Progenitor cell of endocrine pancreas (in vitro differentiated cells): ENCODE measurements at regions not wholly inside any gene's neighbourhood (a gene's known extent, or its start where the extent isn't known, plus 50 kb on each side); places are given as distances from the start of the nearest gene placed in this dataset.

ENCODE experiments used
- DNase-seq: peaks from one replicate; pipeline ENCODE4 v3.0.0; 2021; ENCODE audit warnings: low spot score; ENCODE audit not compliant: unreplicated experiment
- H3K27ac Mint-ChIP-seq: 2 replicates; pipeline ENCODE4 v1.8.0; 2021; ENCODE audit warnings: mild to moderate bottlenecking, moderate library complexity, mixed read lengths
- H3K27me3 Mint-ChIP-seq: 2 replicates; pipeline ENCODE4 v1.8.0; 2021; ENCODE audit warnings: mixed read lengths
- H3K36me3 Mint-ChIP-seq: 2 replicates; pipeline ENCODE4 v1.8.0; 2022; ENCODE audit warnings: mixed read lengths; ENCODE audit not compliant: insufficient read depth
- H3K4me1 Mint-ChIP-seq: 2 replicates; pipeline ENCODE4 v1.8.0; 2021; ENCODE audit warnings: low read depth, mixed read lengths
- H3K4me3 Mint-ChIP-seq: 2 replicates; pipeline ENCODE4 v1.8.0; 2021; ENCODE audit warnings: low read depth, mild to moderate bottlenecking, moderate library complexity, mixed read lengths
- H3K9me3 Mint-ChIP-seq: 2 replicates; pipeline ENCODE4 v1.8.0; 2021; ENCODE audit warnings: low read depth, mixed read lengths
- TF ChIP-seq, protein P1 (sequence below): fragments of 200-600 bp; sonication (generic); IDR thresholded peaks from one replicate; pipeline ENCODE4 v1.5.0; 2021; ENCODE audit warnings: antibody characterized with exemption, mild to moderate bottlenecking; ENCODE audit not compliant: unreplicated experiment

GRCh38 chr3:107981471-107982111 lies 109.2 kb downstream of the CD47 start:
- Mint-ChIP-seq H3K27me3 (no peaks in the 10 kb centered on the region), H3K4me1 (peaks cover 7% of the 10 kb centered on the region), H3K36me3 (no peaks in the 10 kb centered on the region), H3K4me3 (no peak overlapping the region), H3K27ac (no peak overlapping the region), H3K9me3 (no peaks in the 10 kb centered on the region)
- DNase-seq: no peak
- TF ChIP-seq, protein P1, sequence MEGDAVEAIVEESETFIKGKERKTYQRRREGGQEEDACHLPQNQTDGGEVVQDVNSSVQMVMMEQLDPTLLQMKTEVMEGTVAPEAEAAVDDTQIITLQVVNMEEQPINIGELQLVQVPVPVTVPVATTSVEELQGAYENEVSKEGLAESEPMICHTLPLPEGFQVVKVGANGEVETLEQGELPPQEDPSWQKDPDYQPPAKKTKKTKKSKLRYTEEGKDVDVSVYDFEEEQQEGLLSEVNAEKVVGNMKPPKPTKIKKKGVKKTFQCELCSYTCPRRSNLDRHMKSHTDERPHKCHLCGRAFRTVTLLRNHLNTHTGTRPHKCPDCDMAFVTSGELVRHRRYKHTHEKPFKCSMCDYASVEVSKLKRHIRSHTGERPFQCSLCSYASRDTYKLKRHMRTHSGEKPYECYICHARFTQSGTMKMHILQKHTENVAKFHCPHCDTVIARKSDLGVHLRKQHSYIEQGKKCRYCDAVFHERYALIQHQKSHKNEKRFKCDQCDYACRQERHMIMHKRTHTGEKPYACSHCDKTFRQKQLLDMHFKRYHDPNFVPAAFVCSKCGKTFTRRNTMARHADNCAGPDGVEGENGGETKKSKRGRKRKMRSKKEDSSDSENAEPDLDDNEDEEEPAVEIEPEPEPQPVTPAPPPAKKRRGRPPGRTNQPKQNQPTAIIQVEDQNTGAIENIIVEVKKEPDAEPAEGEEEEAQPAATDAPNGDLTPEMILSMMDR: no peak

DNA sequence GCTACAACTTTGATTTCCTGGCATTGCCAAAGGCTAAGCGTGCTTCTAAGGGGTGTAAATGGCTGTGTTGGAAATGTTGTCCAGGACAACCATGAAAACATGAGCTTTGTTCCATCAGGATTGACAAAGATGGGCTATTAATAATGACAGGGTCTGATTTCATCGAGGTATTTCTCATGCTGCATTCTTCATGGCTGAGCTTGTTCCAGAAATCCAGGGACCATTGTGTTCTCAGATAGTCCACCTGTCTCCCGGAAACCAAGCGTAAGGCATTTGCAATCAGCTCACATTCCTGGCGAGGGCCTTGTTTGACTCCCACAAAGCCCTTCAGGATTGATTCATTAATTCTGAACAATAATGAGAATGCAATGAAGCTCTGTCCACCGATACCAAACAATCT lies 111.3 kb downstream of the CD47 start:
- no peak overlapping the region for H3K4me3 Mint-ChIP-seq

GRCh38 chr3:107978131-107979055 lies 112.4 kb downstream of the CD47 start:
- Mint-ChIP-seq H3K27me3 (peaks cover 5% of the 10 kb centered on the region), H3K4me1 (peaks cover 7% of the 10 kb centered on the region), H3K27ac (no peak overlapping the region), H3K9me3 (no peaks in the 10 kb centered on the region), H3K4me3 (no peak overlapping the region), H3K36me3 (no peaks in the 10 kb centered on the region)
- no peak for DNase-seq
- TF ChIP-seq, protein P1: no peak

More for the DNA sequence above, 111.3 kb downstream of the CD47 start:
- no peaks in the 10 kb centered on the region for H3K36me3 Mint-ChIP-seq
- H3K9me3 Mint-ChIP-seq: no peaks in the 10 kb centered on the region
- H3K4me1 Mint-ChIP-seq: peaks cover 7% of the 10 kb centered on the region
- H3K27me3 Mint-ChIP-seq: peaks cover 5% of the 10 kb centered on the region
- TF ChIP-seq, protein P1: no peak
- no peak for DNase-seq
- no peak overlapping the region for H3K27ac Mint-ChIP-seq

DNA sequence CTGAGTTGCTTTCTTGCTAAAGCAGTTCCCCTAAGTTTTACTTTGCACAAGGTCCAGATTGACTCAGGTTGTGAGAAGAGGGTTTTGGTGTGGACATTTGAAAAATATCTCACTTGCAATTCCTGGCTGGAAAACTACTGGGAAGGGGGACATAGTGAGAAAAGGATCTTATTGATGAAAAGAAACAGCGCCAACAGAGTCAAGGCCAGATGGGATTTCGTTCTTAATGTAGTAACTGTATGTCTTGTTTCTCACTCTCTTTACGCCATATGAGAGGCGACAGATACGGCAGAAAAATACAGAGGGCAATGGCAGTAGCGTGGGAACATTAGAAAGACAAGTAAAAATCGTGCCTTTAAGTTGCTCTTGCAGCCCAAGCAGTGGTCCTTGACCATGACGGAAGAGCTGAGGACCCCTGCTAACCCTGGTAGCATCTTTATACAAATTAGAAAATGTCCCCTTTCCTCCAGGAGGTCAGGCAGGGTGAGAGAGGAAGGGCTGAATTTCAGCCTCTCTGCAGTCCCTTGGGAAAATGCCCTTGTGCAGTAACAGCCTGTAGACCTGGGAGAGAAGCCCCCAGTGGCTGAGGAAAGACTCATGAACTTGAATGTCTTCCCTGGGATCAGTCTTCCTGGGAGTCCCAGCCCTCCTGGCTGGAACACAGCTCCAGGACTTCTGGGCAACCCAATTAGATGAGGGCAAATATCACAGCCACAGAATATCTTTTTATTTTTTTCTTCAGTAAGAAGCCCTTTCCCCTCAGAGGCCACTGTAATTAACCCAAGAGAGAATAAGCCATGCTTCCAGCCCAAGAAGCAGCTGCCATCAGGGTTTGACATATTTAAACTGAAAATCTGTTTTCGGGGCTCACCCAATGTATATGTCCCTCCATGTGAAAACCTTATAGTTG lies 113.4 kb downstream of the CD47 start:
- peaks cover 9% of the 10 kb centered on the region for H3K27me3 Mint-ChIP-seq
- H3K4me3 Mint-ChIP-seq: no peak overlapping the region
- H3K36me3 Mint-ChIP-seq: no peaks in the 10 kb centered on the region
- DNase-seq: no peak
- H3K9me3 Mint-ChIP-seq: no peaks in the 10 kb centered on the region
- no peak overlapping the region for H3K27ac Mint-ChIP-seq
- H3K4me1 Mint-ChIP-seq: peaks cover 7% of the 10 kb centered on the region
- TF ChIP-seq, protein P1: no peak
